Keratinocyte (primary cell): ENCODE measurements at regions not wholly inside any gene's neighbourhood (a gene's known extent, or its start where the extent isn't known, plus 50 kb on each side); places are given as distances from the start of the nearest gene placed in this dataset.

Experiments
- DNase-seq: peaks from one replicate; pipeline ENCODE4 v3.0.0-alpha.2; 2011; ENCODE audit warnings: low read depth, missing footprints, low spot score
- FAIRE-seq: peaks from 2 replicates; lab custom pipeline; 2011; peaks lifted over from hg19 to GRCh38; lab: Jason Lieb, UNC
- H2AFZ ChIP-seq: 2 replicates; pipeline ENCODE4 v1.6.0; 2012; ENCODE audit warnings: low read length, control low read depth, inconsistent platforms; ENCODE audit not compliant: control insufficient read depth
- H3K27ac ChIP-seq: 2 replicates; pipeline ENCODE4 v1.5.1; 2011; ENCODE audit warnings: low read length; ENCODE audit not compliant: control insufficient read depth, insufficient read depth
- H3K27me3 ChIP-seq: 3 replicates; pipeline ENCODE4 v1.6.0; 2011; ENCODE audit warnings: low read length; ENCODE audit not compliant: control insufficient read depth, insufficient read depth; ENCODE audit errors: extremely low read depth
- H3K36me3 ChIP-seq, 2 experiments: 2 replicates in 1 of 2; 3 replicates in 1 of 2; pipeline ENCODE4 v1.5.1; 2011; ENCODE audit warnings: low read length in 2 of 2, mild to moderate bottlenecking in 1 of 2; ENCODE audit not compliant: control insufficient read depth in 2 of 2, insufficient read depth in 2 of 2; ENCODE audit errors: extremely low read depth in 1 of 2
- H3K4me1 ChIP-seq: 3 replicates; pipeline ENCODE4 v1.5.1; 2011; ENCODE audit warnings: low read length; ENCODE audit not compliant: control insufficient read depth, insufficient read depth; ENCODE audit errors: extremely low read depth
- H3K4me2 ChIP-seq: 3 replicates; pipeline ENCODE4 v1.6.0; 2011; ENCODE audit warnings: low read depth, low read length; ENCODE audit not compliant: control insufficient read depth, insufficient read depth; ENCODE audit errors: extremely low read depth
- H3K4me3 ChIP-seq, 3 experiments: fragments of 200-600 bp in 1 of 3; sonication (generic) in 1 of 3; 2 replicates in 2 of 3; 3 replicates in 1 of 3; pipeline ENCODE4 v1.5.1; 2011 to 2016; ENCODE audit warnings: low read length in 3 of 3, mild to moderate bottlenecking in 3 of 3, control low read depth in 2 of 3, inconsistent platforms in 1 of 3, low read depth in 1 of 3, mixed read lengths in 1 of 3, mixed run types in 1 of 3, moderate library complexity in 1 of 3; ENCODE audit not compliant: control insufficient read depth in 2 of 3, insufficient read depth in 2 of 3; ENCODE audit errors: extremely low read depth in 1 of 3
- H3K79me2 ChIP-seq: 2 replicates; pipeline ENCODE4 v1.6.0; 2012; ENCODE audit warnings: low read length; ENCODE audit not compliant: control insufficient read depth, insufficient read depth
- H3K9ac ChIP-seq: 3 replicates; pipeline ENCODE4 v1.6.0; 2011; ENCODE audit warnings: low read length; ENCODE audit not compliant: control insufficient read depth, insufficient read depth; ENCODE audit errors: extremely low read depth
- H3K9me1 ChIP-seq: 3 replicates; pipeline ENCODE4 v1.6.0; 2011; ENCODE audit warnings: low read length; ENCODE audit not compliant: control insufficient read depth, insufficient read depth; ENCODE audit errors: extremely low read depth
- H3K9me3 ChIP-seq: 2 replicates; pipeline ENCODE4 v1.5.1; 2012; ENCODE audit warnings: low read depth, low read length; ENCODE audit not compliant: control insufficient read depth
- H4K20me1 ChIP-seq: 3 replicates; pipeline ENCODE4 v1.6.0; 2011; ENCODE audit warnings: low read length; ENCODE audit not compliant: control insufficient read depth, insufficient read depth; ENCODE audit errors: extremely low read depth
- CTCF ChIP-seq, 3 experiments: IDR thresholded peaks in 1 of 3; conservative IDR thresholded peaks in 1 of 3; optimal IDR thresholded peaks in 1 of 3; 2 replicates in 2 of 3; 3 replicates in 1 of 3; pipeline versions ENCODE3 to v1.5.1; 2011; ENCODE audit warnings: low read length in 3 of 3, mild to moderate bottlenecking in 3 of 3, moderate library complexity in 2 of 3, control low read depth in 1 of 3, inconsistent platforms in 1 of 3; ENCODE audit not compliant: insufficient read depth in 2 of 3; ENCODE audit errors: extremely low read depth in 1 of 3
- EZH2 ChIP-seq: IDR thresholded peaks from one replicate; pipeline ENCODE4 v1.6.1; 2012; ENCODE audit warnings: inconsistent platforms, mild to moderate bottlenecking, low read length, moderate library complexity
- dilution Hi-C: fragments of 300-500 bp; cut with MboI; formaldehyde crosslinking; loops from one replicate; pipeline ENCODE4 v1.7.0; 2020; ENCODE audit warnings: low sequenced_read_pairs; ENCODE audit not compliant: extremely low pct_ligation_motif_present

DNA sequence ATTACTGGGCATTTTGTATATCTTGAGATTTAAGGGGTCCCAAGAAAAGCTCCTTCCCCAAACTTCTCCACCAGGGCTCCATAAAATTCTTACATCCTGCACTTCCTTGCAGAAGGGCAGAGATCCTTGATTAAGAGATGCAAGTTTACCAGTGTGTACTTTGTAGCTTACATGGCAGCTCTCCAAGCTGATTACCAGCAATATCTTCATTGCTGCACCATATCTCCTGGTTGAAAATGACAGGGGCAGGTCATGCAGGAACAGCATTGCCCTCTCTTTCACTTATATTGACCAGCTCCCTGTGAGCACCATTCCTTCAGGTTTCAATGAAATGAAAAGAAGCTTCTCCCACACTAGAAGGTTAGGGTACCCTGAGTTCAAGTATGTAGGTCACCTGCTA, 184.6 kb upstream of the PHYHIPL start:
- Histone ChIP-seq H3K9me3 (no peaks in the 10 kb centered on the region), H3K79me2 (no peaks in the 10 kb centered on the region), H3K27me3 (no peaks in the 10 kb centered on the region), H3K27ac (no peak overlapping the region), H3K9me1 (no peaks in the 10 kb centered on the region), H3K36me3 (no peaks in the 10 kb centered on the region), H3K9ac (no peak overlapping the region), H3K4me1 (no peaks in the 10 kb centered on the region), H4K20me1 (no peaks in the 10 kb centered on the region), H3K4me3 (no peak overlapping the region), H2AFZ (no peak overlapping the region), H3K4me2 (no peak overlapping the region)
- TF ChIP-seq CTCF (optimal IDR thresholded peaks at IDR 0.05 in 1 of 3, IDR thresholded peaks at IDR 0.05 in 1 of 3, conservative IDR thresholded peaks at IDR 0.05 in 1 of 3; ENCODE audit: extremely low read depth in 1 of 3, insufficient read depth in 2 of 3, low read length in 3 of 3) (no peak), EZH2 (no peak)
- dilution Hi-C loops: no loop called here
- DNase-seq (no peak), FAIRE-seq (no peak)

DNA sequence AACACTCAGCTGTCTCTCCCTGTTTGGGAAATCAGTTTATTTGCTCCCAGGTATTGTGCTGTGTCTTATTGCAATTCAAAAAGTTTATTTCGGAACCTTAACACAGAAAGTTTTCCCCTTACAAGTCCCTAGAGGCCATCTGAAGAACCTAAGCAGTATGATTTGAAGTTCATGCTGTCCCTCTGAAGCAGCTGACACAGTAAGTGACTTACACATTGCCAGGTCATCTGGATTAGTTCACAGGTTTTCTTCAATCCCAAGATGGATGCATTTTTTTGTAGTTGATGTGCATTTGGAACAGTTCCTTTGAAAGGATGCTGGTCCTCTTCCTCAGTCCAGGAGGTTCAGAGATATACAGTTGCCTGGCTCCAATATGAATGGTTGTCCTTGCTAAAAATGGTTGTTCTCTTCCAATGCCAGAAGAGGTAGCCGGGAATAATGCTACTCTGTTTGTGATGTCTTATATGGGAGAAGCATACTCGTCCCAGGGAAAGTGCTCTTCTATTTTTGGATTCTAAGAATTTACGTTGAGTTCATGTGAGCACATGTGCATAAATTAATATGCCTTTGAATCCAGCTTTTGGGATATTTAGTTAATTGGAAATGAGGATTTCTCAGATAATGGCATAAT, 183.5 kb upstream of the PHYHIPL start:
- Histone ChIP-seq H3K27me3 (no peaks in the 10 kb centered on the region), H3K4me1 (no peaks in the 10 kb centered on the region)

More for the DNA sequence above, 183.5 kb upstream of the PHYHIPL start:
- no peaks in the 10 kb centered on the region for H3K9me3 ChIP-seq
- H3K4me2 ChIP-seq: no peak overlapping the region
- no peak for DNase-seq
- H3K27ac ChIP-seq: no peak overlapping the region
- no peak overlapping the region for H3K9ac ChIP-seq
- H3K9me1 ChIP-seq: no peaks in the 10 kb centered on the region
- FAIRE-seq: no peak
- TF ChIP-seq EZH2 (no peak), CTCF (optimal IDR thresholded peaks at IDR 0.05 in 1 of 3, IDR thresholded peaks at IDR 0.05 in 1 of 3, conservative IDR thresholded peaks at IDR 0.05 in 1 of 3; ENCODE audit: extremely low read depth in 1 of 3, insufficient read depth in 2 of 3, low read length in 3 of 3) (no peak)
- no peaks in the 10 kb centered on the region for H3K36me3 ChIP-seq
- no peaks in the 10 kb centered on the region for H4K20me1 ChIP-seq
- no peak overlapping the region for H3K4me3 ChIP-seq
- no peaks in the 10 kb centered on the region for H3K79me2 ChIP-seq
- dilution Hi-C loops: no loop called here
- no peak overlapping the region for H2AFZ ChIP-seq
